Upper lobe of left lung (tissue), 4 donors: ENCODE measurements at regions not wholly inside any gene's neighbourhood (a gene's known extent, or its start where the extent isn't known, plus 50 kb on each side); places are given as distances from the start of the nearest gene placed in this dataset.

Source experiments
- POLR2A ChIP-seq, 4 donors: fragments of 450-650 bp; IDR thresholded peaks; one replicate each; pipeline ENCODE4 v1.5.1; 2016 to 2017; ENCODE audit warnings: antibody characterized with exemption in 4 of 4, mild to moderate bottlenecking in 2 of 4
- POLR2AphosphoS5 ChIP-seq, 2 donors: sonication (generic); formaldehyde crosslinking; IDR thresholded peaks; one replicate each; pipeline ENCODE4 v1.5.1; 2017; ENCODE audit warnings: antibody characterized with exemption in 2 of 2
- TF ChIP-seq, protein P1 (sequence below), 6 experiments: fragments of 450-650 bp in 4 of 6; fragments of 200-600 bp in 2 of 6; sonication (generic) in 2 of 6; IDR thresholded peaks; one replicate each; pipeline ENCODE4 v1.5.1; 2016 to 2019; ENCODE audit warnings: antibody characterized with exemption in 6 of 6

DNA sequence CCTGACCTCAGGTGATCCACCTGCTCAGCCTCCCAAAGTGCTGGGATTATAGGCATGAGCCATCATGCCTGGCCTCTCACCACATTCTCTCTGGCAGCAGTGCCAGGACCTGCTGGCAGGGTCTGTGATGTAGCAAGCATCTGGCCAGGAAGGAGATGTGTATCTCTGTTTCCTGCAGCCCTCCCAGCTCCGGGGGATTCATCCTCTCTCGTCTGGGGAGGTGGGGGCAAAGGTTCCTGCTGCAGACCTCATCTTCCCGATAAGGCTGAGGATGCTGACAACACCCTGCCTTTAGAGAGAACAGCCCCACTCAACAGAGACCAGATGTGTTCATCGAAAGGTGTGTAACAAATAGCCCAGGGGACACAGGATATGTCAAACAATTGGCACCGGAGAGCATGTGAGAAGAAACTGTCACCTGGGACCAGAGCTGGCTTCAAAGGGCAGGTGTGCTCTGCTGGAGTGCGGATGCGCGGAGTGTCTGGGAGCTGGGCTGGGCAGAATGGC lies 54.8 kb upstream of the SEC14L1 start:
- TF ChIP-seq, protein P1, sequence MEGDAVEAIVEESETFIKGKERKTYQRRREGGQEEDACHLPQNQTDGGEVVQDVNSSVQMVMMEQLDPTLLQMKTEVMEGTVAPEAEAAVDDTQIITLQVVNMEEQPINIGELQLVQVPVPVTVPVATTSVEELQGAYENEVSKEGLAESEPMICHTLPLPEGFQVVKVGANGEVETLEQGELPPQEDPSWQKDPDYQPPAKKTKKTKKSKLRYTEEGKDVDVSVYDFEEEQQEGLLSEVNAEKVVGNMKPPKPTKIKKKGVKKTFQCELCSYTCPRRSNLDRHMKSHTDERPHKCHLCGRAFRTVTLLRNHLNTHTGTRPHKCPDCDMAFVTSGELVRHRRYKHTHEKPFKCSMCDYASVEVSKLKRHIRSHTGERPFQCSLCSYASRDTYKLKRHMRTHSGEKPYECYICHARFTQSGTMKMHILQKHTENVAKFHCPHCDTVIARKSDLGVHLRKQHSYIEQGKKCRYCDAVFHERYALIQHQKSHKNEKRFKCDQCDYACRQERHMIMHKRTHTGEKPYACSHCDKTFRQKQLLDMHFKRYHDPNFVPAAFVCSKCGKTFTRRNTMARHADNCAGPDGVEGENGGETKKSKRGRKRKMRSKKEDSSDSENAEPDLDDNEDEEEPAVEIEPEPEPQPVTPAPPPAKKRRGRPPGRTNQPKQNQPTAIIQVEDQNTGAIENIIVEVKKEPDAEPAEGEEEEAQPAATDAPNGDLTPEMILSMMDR (IDR thresholded peaks at IDR 0.05) = no peak
- no peak for TF ChIP-seq POLR2A (IDR thresholded peaks at IDR 0.05)
- no peak for TF ChIP-seq POLR2AphosphoS5 (IDR thresholded peaks at IDR 0.05)
